GM23338 (cell line): ENCODE measurements at regions not wholly inside any gene's neighbourhood (a gene's known extent, or its start where the extent isn't known, plus 50 kb on each side); places are given as distances from the start of the nearest gene placed in this dataset.

ENCODE experiments used
- EZH2 ChIP-seq: fragments of 200-600 bp; sonication (generic); IDR thresholded peaks from one replicate; pipeline ENCODE4 v1.8.0; 2017; ENCODE audit warnings: antibody characterized with exemption, mild to moderate bottlenecking, low read depth; ENCODE audit not compliant: unreplicated experiment
- NANOG ChIP-seq: IDR thresholded peaks from 2 replicates; pipeline ENCODE4 v1.6.1; 2016; ENCODE audit warnings: antibody characterized with exemption, borderline replicate concordance
- POLR2AphosphoS5 ChIP-seq: IDR thresholded peaks from 2 replicates; pipeline ENCODE4 v1.6.1; 2016; ENCODE audit warnings: antibody characterized with exemption, low read depth
- TF ChIP-seq, protein P1 (sequence below), 2 experiments: fragments of 200-600 bp in 1 of 2; sonication (generic) in 1 of 2; conservative IDR thresholded peaks; 2 replicates each; pipeline versions ENCODE4 v1.5.1 to v1.6.1; 2016 to 2017; ENCODE audit warnings: antibody characterized with exemption in 2 of 2, low read depth in 2 of 2, mild to moderate bottlenecking in 2 of 2, moderate library complexity in 1 of 2

DNA sequence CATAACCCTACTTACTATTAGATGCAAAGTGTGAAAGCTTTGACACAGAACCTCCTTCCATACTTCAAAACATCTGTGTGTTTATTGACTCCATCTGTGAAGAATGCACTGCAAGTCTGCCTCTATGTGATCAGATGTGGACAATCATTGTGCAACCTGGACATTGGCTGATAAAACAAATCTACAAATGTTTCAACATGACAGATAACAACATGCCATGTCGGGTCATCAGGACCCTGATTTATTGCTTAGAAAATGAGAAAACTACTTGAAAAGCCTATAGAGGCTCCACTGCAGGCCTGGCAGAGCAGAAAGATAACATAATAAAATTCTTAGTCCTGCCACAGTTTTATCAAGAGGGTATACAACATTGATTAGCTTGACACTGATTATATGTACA is 1286.4 kb downstream of the GRIK2 start:
- TF ChIP-seq, protein P1, sequence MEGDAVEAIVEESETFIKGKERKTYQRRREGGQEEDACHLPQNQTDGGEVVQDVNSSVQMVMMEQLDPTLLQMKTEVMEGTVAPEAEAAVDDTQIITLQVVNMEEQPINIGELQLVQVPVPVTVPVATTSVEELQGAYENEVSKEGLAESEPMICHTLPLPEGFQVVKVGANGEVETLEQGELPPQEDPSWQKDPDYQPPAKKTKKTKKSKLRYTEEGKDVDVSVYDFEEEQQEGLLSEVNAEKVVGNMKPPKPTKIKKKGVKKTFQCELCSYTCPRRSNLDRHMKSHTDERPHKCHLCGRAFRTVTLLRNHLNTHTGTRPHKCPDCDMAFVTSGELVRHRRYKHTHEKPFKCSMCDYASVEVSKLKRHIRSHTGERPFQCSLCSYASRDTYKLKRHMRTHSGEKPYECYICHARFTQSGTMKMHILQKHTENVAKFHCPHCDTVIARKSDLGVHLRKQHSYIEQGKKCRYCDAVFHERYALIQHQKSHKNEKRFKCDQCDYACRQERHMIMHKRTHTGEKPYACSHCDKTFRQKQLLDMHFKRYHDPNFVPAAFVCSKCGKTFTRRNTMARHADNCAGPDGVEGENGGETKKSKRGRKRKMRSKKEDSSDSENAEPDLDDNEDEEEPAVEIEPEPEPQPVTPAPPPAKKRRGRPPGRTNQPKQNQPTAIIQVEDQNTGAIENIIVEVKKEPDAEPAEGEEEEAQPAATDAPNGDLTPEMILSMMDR (conservative IDR thresholded peaks at IDR 0.05; ENCODE audit: low read depth in 2 of 2), result no peak
- no peak for TF ChIP-seq NANOG
- no peak for TF ChIP-seq EZH2
- no peak for TF ChIP-seq POLR2AphosphoS5
